ENCODE measurements at regions not wholly inside any gene's neighbourhood (a gene's known extent, or its start where the extent isn't known, plus 50 kb on each side); places are given as distances from the start of the nearest gene placed in this dataset.

DNA sequence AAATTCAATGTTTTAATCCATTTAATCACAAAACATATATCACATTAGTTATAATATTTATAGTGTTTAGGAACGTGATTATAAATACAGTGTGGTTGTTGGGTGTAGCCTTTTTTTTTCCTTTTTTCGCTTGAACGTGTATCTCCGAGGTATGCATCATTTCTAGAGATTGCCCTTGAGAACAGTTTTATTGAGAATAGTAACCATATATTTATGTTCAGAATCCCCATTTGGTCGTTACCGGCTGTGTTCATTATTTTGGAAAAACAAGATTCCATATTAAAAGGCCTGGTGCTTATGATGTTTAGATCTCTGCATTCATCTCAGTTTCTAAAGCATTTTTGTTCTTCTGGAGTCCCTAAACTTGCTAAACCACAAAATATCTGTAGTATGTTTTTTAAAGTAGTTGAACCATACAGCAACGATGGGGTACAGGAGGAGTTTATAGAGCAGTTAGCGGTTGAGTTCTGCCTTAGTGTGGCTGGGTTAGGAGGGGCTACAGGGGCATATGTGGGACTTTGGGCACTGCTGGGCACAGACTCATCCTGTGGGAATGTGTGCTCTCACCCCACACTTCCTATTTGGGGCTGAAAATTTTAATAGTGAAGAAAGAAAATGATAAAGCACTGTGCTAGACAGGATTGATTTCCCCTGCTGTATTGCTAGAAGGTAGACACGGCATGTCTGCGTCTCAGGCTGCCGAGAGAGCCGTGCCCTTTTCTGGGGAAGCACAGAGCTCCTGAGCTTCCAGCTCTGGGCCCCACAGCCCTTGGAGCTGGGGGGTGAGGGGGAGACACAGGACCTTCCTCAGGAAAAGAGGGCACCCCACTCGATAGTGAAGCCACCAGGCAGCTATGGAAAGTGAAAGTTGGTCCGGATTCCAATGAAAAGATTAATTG is 81.5 kb upstream of the PPARA start:
- no peak overlapping the region for H2AFZ ChIP-seq (ENCODE audit: control insufficient read depth, low read length)
- H3K27me3 ChIP-seq (ENCODE audit: control insufficient read depth, extremely low read depth, insufficient read depth, low read length), result no peaks in the 10 kb centered on the region
- peak; percentile 78 for FAIRE-seq
- H3K36me3 ChIP-seq (ENCODE audit: control insufficient read depth in 2 of 2, extremely low read depth in 1 of 2, insufficient read depth in 2 of 2, low read length in 2 of 2), result peaks cover 3 to 12% of the 10 kb centered on the region in 2 experiments
- TF ChIP-seq EZH2 (IDR thresholded peaks at IDR 0.05; ENCODE audit: low read length), result no peak
- no peak for TF ChIP-seq CTCF (optimal IDR thresholded peaks at IDR 0.05 in 1 of 3, IDR thresholded peaks at IDR 0.05 in 1 of 3, conservative IDR thresholded peaks at IDR 0.05 in 1 of 3; ENCODE audit: extremely low read depth in 1 of 3, insufficient read depth in 2 of 3, low read length in 3 of 3)
- peaks cover 2% of the 10 kb centered on the region for H3K9me1 ChIP-seq (ENCODE audit: control insufficient read depth, extremely low read depth, insufficient read depth, low read length)
- H3K27ac ChIP-seq (ENCODE audit: control insufficient read depth, insufficient read depth, low read length), result peak overlapping the region; percentile 98
- dilution Hi-C loops (cut with MboI; ENCODE audit: extremely low pct_ligation_motif_present, low sequenced_read_pairs), result no loop called here
- no peak for DNase-seq (ENCODE audit: low read depth, low spot score)
- peak overlapping the region; percentile 100 for H3K4me2 ChIP-seq (ENCODE audit: control insufficient read depth, extremely low read depth, insufficient read depth, low read depth, low read length)
- H3K79me2 ChIP-seq (ENCODE audit: control insufficient read depth, insufficient read depth, low read length), result peaks cover 84% of the 10 kb centered on the region
- H3K4me3 ChIP-seq (ENCODE audit: control insufficient read depth in 2 of 3, extremely low read depth in 1 of 3, insufficient read depth in 2 of 3, low read depth in 1 of 3, low read length in 3 of 3), result peak overlapping the region; percentile 54 to 71 (median 59)
- peak overlapping the region; percentile 95 for H3K9ac ChIP-seq (ENCODE audit: control insufficient read depth, extremely low read depth, insufficient read depth, low read length)
- peaks cover 3% of the 10 kb centered on the region for H4K20me1 ChIP-seq (ENCODE audit: control insufficient read depth, extremely low read depth, insufficient read depth, low read length)
- H3K4me1 ChIP-seq (ENCODE audit: control insufficient read depth, extremely low read depth, insufficient read depth, low read length), result peaks cover 26% of the 10 kb centered on the region
- H3K9me3 ChIP-seq (ENCODE audit: control insufficient read depth, low read depth, low read length), result no peaks in the 10 kb centered on the region

DNA sequence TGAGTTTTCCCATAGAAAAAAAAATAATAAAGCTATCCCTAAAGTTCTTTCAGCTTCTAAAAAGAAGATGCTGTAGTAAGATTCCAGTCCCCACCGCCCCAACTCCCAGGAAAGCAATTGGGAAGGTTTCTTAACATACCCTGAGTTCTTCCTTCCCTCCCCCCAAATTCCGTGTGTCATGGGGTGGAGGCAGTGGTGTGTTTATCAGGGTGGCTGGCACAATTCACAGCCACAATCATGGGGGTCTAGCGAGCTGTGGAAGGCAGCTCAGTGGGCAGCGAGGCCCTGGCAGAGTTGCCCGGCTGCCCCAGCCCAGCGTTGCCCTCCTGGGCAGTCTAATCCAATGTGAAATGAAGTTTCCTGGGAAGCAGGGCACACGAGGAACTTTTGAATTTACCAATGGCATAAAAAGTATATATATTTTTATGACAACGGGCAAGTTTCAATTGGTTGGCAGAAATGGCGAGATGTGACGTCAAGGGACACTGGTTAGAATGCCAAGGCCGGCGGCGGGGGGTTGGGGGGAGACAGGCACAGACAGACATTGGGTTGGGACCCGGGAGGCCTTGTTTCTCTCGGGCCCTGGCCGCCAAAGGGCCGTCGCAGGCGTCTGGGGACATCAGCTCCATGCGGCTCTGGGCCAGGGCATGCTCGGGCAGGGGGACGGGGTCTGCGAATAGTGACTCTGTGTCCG is 80.7 kb upstream of the PPARA start:
- Histone ChIP-seq H3K36me3 (ENCODE audit: control insufficient read depth in 2 of 2, extremely low read depth in 1 of 2, insufficient read depth in 2 of 2, low read length in 2 of 2) (peaks cover 8 to 20% of the 10 kb centered on the region in 2 experiments), H3K4me3 (ENCODE audit: control insufficient read depth in 2 of 3, extremely low read depth in 1 of 3, insufficient read depth in 2 of 3, low read depth in 1 of 3, low read length in 3 of 3) (peak overlapping the region; percentile 54 to 71 (median 59)), H2AFZ (ENCODE audit: control insufficient read depth, low read length) (no peak overlapping the region), H3K9ac (ENCODE audit: control insufficient read depth, extremely low read depth, insufficient read depth, low read length) (peak overlapping the region; percentile 95), H3K4me2 (ENCODE audit: control insufficient read depth, extremely low read depth, insufficient read depth, low read depth, low read length) (peak overlapping the region; percentile 100), H3K27ac (ENCODE audit: control insufficient read depth, insufficient read depth, low read length) (peak overlapping the region; percentile 98), H3K4me1 (ENCODE audit: control insufficient read depth, extremely low read depth, insufficient read depth, low read length) (peaks cover 21% of the 10 kb centered on the region), H3K27me3 (ENCODE audit: control insufficient read depth, extremely low read depth, insufficient read depth, low read length) (no peaks in the 10 kb centered on the region), H3K9me3 (ENCODE audit: control insufficient read depth, low read depth, low read length) (no peaks in the 10 kb centered on the region), H3K79me2 (ENCODE audit: control insufficient read depth, insufficient read depth, low read length) (peaks cover 84% of the 10 kb centered on the region), H3K9me1 (ENCODE audit: control insufficient read depth, extremely low read depth, insufficient read depth, low read length) (no peaks in the 10 kb centered on the region), H4K20me1 (ENCODE audit: control insufficient read depth, extremely low read depth, insufficient read depth, low read length) (peaks cover 9% of the 10 kb centered on the region)
- peak; percentile 60 for FAIRE-seq
- dilution Hi-C loops (cut with MboI; ENCODE audit: extremely low pct_ligation_motif_present, low sequenced_read_pairs), result no loop called here
- DNase-seq (ENCODE audit: low read depth, low spot score), result no peak
- no peak for TF ChIP-seq CTCF (optimal IDR thresholded peaks at IDR 0.05 in 1 of 3, IDR thresholded peaks at IDR 0.05 in 1 of 3, conservative IDR thresholded peaks at IDR 0.05 in 1 of 3; ENCODE audit: extremely low read depth in 1 of 3, insufficient read depth in 2 of 3, low read length in 3 of 3)
- TF ChIP-seq EZH2 (IDR thresholded peaks at IDR 0.05; ENCODE audit: low read length), result no peak
